Gastroesophageal sphincter (tissue), 4 donors: ENCODE measurements at regions not wholly inside any gene's neighbourhood (a gene's known extent, or its start where the extent isn't known, plus 50 kb on each side); places are given as distances from the start of the nearest gene placed in this dataset.

ENCODE experiments used
- ATAC-seq: fragments of 150-250 bp; one replicate; pipeline ENCODE4 v1.9.1; 2016; ENCODE audit warnings: mild to moderate bottlenecking, moderate library complexity
- H3K27ac ChIP-seq, 4 donors: fragments of 200-600 bp; sonication (generic) in 3 of 4; 1 replicate in 3 of 4; 2 replicates in 1 of 4; pipeline ENCODE4 v1.5.1; 2016 to 2019
- H3K27me3 ChIP-seq: fragments of 200-600 bp; sonication (generic); one replicate; pipeline ENCODE4 v1.5.1; 2019
- H3K36me3 ChIP-seq, 2 donors: fragments of 200-600 bp; sonication (generic); one replicate each; pipeline ENCODE4 v1.5.1; 2019; ENCODE audit warnings: control low read depth in 1 of 2
- H3K4me1 ChIP-seq, 3 donors: fragments of 200-600 bp; sonication (generic); 1 replicate in 2 of 3; 2 replicates in 1 of 3; pipeline ENCODE4 v1.5.1; 2016 to 2019; ENCODE audit warnings: control low read depth in 2 of 3
- H3K4me3 ChIP-seq, 2 donors: fragments of 200-600 bp; sonication (generic); one replicate each; pipeline ENCODE4 v1.5.1; 2019; ENCODE audit warnings: mild to moderate bottlenecking in 1 of 2, moderate library complexity in 1 of 2
- H3K9me3 ChIP-seq, 3 donors: fragments of 200-600 bp; sonication (generic); one replicate each; pipeline ENCODE4 v1.5.1; 2017 to 2019; ENCODE audit warnings: control low read depth in 2 of 3
- EP300 ChIP-seq: sonication (generic); formaldehyde crosslinking; IDR thresholded peaks from one replicate; pipeline ENCODE4 v1.6.1; 2017; ENCODE audit warnings: antibody characterized with exemption, mild to moderate bottlenecking
- POLR2A ChIP-seq, 2 donors: fragments of 450-650 bp; IDR thresholded peaks; one replicate each; pipeline ENCODE4 v1.6.1; 2017; ENCODE audit warnings: antibody characterized with exemption in 2 of 2, mild to moderate bottlenecking in 2 of 2, moderate library complexity in 1 of 2
- POLR2AphosphoS5 ChIP-seq: sonication (generic); formaldehyde crosslinking; IDR thresholded peaks from one replicate; pipeline ENCODE4 v1.6.1; 2017; ENCODE audit warnings: antibody characterized with exemption
- WGBS, 2 donors: methylation state at CpG; one replicate each; pipeline ENCODE4 v1.1.5; 2018; ENCODE audit warnings: low coverage in 1 of 2; 5-methylcytosine and 5-hydroxymethylcytosine counted together
- TF ChIP-seq, protein P1 (sequence below), 4 experiments: fragments of 200-600 bp in 2 of 4; fragments of 450-650 bp in 2 of 4; sonication (generic) in 1 of 4; IDR thresholded peaks; one replicate each; pipeline ENCODE4 v1.5.1; 2017 to 2019; ENCODE audit warnings: antibody characterized with exemption in 4 of 4, mild to moderate bottlenecking in 2 of 4, moderate library complexity in 2 of 4

- Histone ChIP-seq H3K27ac (no peak overlapping the region), H3K4me1 (peaks cover 0 to 14% (median 0%) of the 10 kb centered on the region in 3 donors), H3K9me3 (no peaks in the 10 kb centered on the region), H3K36me3 (no peaks in the 10 kb centered on the region), H3K27me3 (no peaks in the 10 kb centered on the region), H3K4me3 (no peak overlapping the region)
- ATAC-seq: no peak
- TF ChIP-seq, protein P1, sequence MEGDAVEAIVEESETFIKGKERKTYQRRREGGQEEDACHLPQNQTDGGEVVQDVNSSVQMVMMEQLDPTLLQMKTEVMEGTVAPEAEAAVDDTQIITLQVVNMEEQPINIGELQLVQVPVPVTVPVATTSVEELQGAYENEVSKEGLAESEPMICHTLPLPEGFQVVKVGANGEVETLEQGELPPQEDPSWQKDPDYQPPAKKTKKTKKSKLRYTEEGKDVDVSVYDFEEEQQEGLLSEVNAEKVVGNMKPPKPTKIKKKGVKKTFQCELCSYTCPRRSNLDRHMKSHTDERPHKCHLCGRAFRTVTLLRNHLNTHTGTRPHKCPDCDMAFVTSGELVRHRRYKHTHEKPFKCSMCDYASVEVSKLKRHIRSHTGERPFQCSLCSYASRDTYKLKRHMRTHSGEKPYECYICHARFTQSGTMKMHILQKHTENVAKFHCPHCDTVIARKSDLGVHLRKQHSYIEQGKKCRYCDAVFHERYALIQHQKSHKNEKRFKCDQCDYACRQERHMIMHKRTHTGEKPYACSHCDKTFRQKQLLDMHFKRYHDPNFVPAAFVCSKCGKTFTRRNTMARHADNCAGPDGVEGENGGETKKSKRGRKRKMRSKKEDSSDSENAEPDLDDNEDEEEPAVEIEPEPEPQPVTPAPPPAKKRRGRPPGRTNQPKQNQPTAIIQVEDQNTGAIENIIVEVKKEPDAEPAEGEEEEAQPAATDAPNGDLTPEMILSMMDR (IDR thresholded peaks at IDR 0.05): no peak
- TF ChIP-seq POLR2AphosphoS5 (no peak), EP300 (no peak), POLR2A (IDR thresholded peaks at IDR 0.05) (no peak)
- 82 to 87% methylated on average over 3 to 5 of the region's 5 CpGs for WGBS, 2 donors
Observed at GRCh38 chr3:187805774-187806173, 60.5 kb upstream of the BCL6 start.

DNA sequence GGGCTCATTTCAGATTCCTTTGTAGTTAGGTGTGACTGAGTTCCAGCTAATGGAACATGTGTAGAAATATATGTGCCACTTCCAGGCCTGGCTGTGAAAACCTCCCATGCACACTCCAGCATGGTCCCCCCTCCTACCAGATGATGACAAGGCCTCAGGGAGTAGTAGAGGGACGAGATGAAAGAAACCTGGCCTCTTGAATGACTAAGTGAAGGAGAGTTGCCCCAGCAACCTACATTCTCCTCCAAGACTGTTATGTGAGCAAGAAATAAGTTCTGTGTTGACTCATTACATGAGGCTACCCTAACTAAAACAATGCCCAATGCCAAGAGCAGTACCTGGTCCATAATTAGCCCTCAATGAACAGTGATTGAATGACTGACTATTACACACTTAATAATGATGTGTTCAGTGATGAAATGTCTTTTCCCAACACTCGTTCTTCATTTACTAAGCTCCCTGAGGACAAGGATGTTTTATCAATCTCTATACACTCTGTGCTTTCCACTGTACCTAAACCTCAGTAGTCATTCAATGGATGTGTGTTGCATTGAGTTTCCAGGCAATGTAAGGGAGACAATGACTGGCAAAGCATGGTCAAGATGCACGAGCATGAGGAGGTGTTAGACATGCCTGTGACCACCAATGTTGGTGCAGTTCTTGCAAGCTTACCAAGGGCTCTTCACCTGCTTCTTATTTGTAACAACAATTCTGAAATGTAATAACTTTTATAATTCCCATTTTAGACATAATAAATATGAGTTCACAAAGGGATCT, 62.0 kb upstream of the BCL6 start:
- no peak for ATAC-seq
- Histone ChIP-seq H3K4me3 (no peak overlapping the region), H3K27ac (no peak overlapping the region), H3K4me1 (peaks cover 0 to 14% (median 0%) of the 10 kb centered on the region in 3 donors), H3K36me3 (no peaks in the 10 kb centered on the region), H3K9me3 (no peaks in the 10 kb centered on the region), H3K27me3 (no peaks in the 10 kb centered on the region)
- no peak for TF ChIP-seq POLR2AphosphoS5
- TF ChIP-seq EP300: no peak
- TF ChIP-seq, protein P1 (IDR thresholded peaks at IDR 0.05): no peak
- TF ChIP-seq POLR2A (IDR thresholded peaks at IDR 0.05): no peak
- 24 to 65% methylated on average over 2 to 3 of the region's 3 CpGs for WGBS, 2 donors

GRCh38 chr3:187808527-187808895, 63.2 kb upstream of the BCL6 start:
- no peak for ATAC-seq

DNA sequence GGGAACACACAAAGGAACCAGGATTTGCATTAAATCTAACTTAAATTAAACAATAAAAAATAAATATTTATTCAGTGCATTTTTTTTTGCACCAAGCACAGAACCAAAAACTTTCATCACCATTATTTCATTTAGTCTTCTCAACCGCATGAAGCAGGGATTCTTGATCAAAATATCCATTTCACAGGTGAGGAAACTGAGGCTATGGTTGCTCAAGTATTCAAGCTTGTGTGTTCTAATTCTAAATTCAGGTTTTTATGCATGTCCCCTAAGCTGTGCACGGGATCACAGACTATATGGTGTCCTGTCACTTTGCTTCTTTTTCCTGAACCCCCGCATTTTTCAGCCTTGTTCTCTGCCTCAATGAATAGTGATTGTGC, 64.3 kb upstream of the BCL6 start:
- Histone ChIP-seq H3K4me3 (no peak overlapping the region), H3K4me1 (peaks cover 0 to 14% (median 0%) of the 10 kb centered on the region in 3 donors), H3K27me3 (no peaks in the 10 kb centered on the region), H3K36me3 (no peaks in the 10 kb centered on the region), H3K9me3 (no peaks in the 10 kb centered on the region), H3K27ac (no peak overlapping the region)
- 90 to 95% methylated on average over 3 of the region's 3 CpGs for WGBS, 2 donors
- TF ChIP-seq, protein P1 (IDR thresholded peaks at IDR 0.05): no peak
- TF ChIP-seq POLR2A (IDR thresholded peaks at IDR 0.05) (no peak), EP300 (no peak), POLR2AphosphoS5 (no peak)
- no peak for ATAC-seq

More at GRCh38 chr3:187808527-187808895, 63.2 kb upstream of the BCL6 start:
- no peaks in the 10 kb centered on the region for H3K36me3 ChIP-seq
- 80% methylated on average over 1 of the region's 3 CpGs for WGBS, 2 donors
- no peaks in the 10 kb centered on the region for H3K27me3 ChIP-seq
- H3K4me3 ChIP-seq: no peak overlapping the region
- H3K4me1 ChIP-seq: peaks cover 0 to 14% (median 0%) of the 10 kb centered on the region in 3 donors
- no peaks in the 10 kb centered on the region for H3K9me3 ChIP-seq
- TF ChIP-seq EP300 (no peak), POLR2A (IDR thresholded peaks at IDR 0.05) (no peak), POLR2AphosphoS5 (no peak)
- TF ChIP-seq, protein P1 (IDR thresholded peaks at IDR 0.05): no peak
- no peak overlapping the region for H3K27ac ChIP-seq

DNA sequence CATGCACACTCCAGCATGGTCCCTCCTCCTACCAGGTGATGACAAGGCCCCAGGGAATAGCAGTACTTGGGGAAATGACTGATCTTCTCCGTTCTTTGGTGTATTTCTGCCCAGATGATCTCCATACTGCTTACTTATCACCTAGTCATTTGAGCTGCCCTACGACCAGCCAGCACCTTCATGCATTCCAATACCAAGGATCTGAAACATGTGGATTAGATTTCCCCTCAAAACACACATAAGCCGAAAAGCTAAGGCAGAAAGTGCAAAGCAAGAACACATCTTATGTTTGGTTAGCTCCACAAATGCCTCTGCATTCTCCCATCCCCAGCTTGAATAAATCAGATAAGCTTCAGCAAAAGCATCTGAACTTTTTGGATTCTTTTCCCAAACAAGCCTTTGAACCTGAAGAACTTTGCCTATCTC, 64.8 kb upstream of the BCL6 start:
- 89 to 100% methylated on average over 1 to 3 of the region's 3 CpGs for WGBS, 2 donors
- no peak for ATAC-seq
- H3K4me3 ChIP-seq: no peak overlapping the region
- peaks cover 0 to 14% (median 0%) of the 10 kb centered on the region in 3 donors for H3K4me1 ChIP-seq
- H3K36me3 ChIP-seq: no peaks in the 10 kb centered on the region
- no peaks in the 10 kb centered on the region for H3K27me3 ChIP-seq
- no peak overlapping the region for H3K27ac ChIP-seq
- TF ChIP-seq POLR2A (IDR thresholded peaks at IDR 0.05) (no peak), POLR2AphosphoS5 (no peak), EP300 (no peak)
- TF ChIP-seq, protein P1 (IDR thresholded peaks at IDR 0.05): no peak
- H3K9me3 ChIP-seq: no peaks in the 10 kb centered on the region
